IPS-20b (cell line): ENCODE measurements at regions not wholly inside any gene's neighbourhood (a gene's known extent, or its start where the extent isn't known, plus 50 kb on each side); places are given as distances from the start of the nearest gene placed in this dataset.

Experiments used
- H3K27ac ChIP-seq: one replicate; pipeline ENCODE4 v1.5.1; 2013; ENCODE audit warnings: low read length
- H3K27me3 ChIP-seq: 2 replicates; pipeline ENCODE4 v1.6.1; 2013; ENCODE audit warnings: mild to moderate bottlenecking, low read length, inconsistent platforms; ENCODE audit not compliant: insufficient read depth
- H3K36me3 ChIP-seq: 2 replicates; pipeline ENCODE4 v1.6.1; 2013; ENCODE audit warnings: low read depth, mild to moderate bottlenecking, inconsistent platforms, low read length, moderate library complexity; ENCODE audit not compliant: insufficient read depth
- H3K4me1 ChIP-seq: 2 replicates; pipeline ENCODE4 v1.6.1; 2013; ENCODE audit warnings: mild to moderate bottlenecking, control low read depth, inconsistent platforms, low read length, moderate library complexity; ENCODE audit not compliant: insufficient read depth
- H3K4me3 ChIP-seq: 2 replicates; pipeline ENCODE4 v1.5.1; 2013; ENCODE audit warnings: mild to moderate bottlenecking, low read length, inconsistent platforms
- H3K9ac ChIP-seq: 2 replicates; pipeline ENCODE4 v1.6.1; 2013; ENCODE audit warnings: low read depth, mild to moderate bottlenecking, inconsistent platforms, low read length, moderate library complexity
- H3K9me3 ChIP-seq: 2 replicates; pipeline ENCODE4 v1.6.1; 2013; ENCODE audit warnings: mild to moderate bottlenecking, low read depth, low read length, inconsistent platforms; ENCODE audit not compliant: insufficient read depth

- no peak overlapping the region for H3K27ac ChIP-seq
- no peaks in the 10 kb centered on the region for H3K27me3 ChIP-seq
- H3K36me3 ChIP-seq = no peaks in the 10 kb centered on the region
- H3K4me1 ChIP-seq = peaks cover 6% of the 10 kb centered on the region; the same call in 1 of the 2 replicates
- no peaks in the 10 kb centered on the region for H3K9me3 ChIP-seq
- H3K4me3 ChIP-seq = no peak overlapping the region
- H3K9ac ChIP-seq = no peak overlapping the region
Measured at GRCh38 chr6:23177806-23178205, 608.4 kb downstream of the HDGFL1 start.

- no peaks in the 10 kb centered on the region for H3K27me3 ChIP-seq
- no peaks in the 10 kb centered on the region for H3K36me3 ChIP-seq
- H3K27ac ChIP-seq = no peak overlapping the region
- H3K9me3 ChIP-seq = no peaks in the 10 kb centered on the region
- H3K4me3 ChIP-seq = no peak overlapping the region
- H3K9ac ChIP-seq = no peak overlapping the region
- peaks cover 6% of the 10 kb centered on the region; the same call in 1 of the 2 replicates for H3K4me1 ChIP-seq
Measured at GRCh38 chr6:23179994-23180393, 610.6 kb downstream of the HDGFL1 start.

- H3K9ac ChIP-seq = no peak overlapping the region
- peaks cover 6% of the 10 kb centered on the region; the same call in 1 of the 2 replicates for H3K4me1 ChIP-seq
- no peaks in the 10 kb centered on the region for H3K36me3 ChIP-seq
- no peaks in the 10 kb centered on the region for H3K27me3 ChIP-seq
- H3K27ac ChIP-seq = no peak overlapping the region
- no peak overlapping the region for H3K4me3 ChIP-seq
- H3K9me3 ChIP-seq = no peaks in the 10 kb centered on the region
Measured at GRCh38 chr6:23180504-23181293, 611.3 kb downstream of the HDGFL1 start.

DNA sequence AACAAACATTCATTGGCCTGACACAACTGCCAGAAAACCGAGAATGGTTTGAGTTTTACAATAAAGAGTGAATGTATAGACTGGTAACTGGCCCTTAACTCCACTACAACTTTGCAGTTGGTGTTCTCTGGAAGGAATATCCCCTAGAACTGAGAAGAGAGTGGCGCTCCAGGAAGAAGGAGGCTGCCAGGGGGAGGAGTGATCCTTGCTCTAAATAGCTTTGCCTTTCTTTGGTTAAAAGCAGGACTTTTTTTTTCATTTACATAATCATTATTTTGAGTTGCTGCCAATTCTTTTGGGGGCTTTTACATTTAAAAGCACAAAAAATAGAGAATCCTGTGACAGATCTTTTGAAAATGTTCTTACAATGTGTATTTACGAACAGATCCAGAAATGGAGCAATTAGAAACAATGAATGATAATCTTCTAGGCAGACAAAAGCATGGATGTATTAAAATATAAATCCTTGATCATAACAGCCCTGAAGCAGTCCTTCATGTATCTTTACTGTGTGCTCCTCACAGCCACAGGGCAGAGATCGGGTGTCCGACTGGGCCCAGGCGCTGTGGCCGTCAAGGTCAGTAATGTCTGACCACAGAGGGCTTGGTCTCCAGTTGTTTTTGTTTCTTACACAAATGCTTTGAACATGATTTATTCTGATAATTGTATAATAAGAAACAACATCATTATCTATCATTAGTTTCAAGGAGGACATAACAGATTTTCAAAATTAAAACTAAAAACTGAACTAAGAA lies 612.2 kb downstream of the HDGFL1 start:
- no peak overlapping the region for H3K9ac ChIP-seq
- H3K36me3 ChIP-seq = no peaks in the 10 kb centered on the region
- H3K27ac ChIP-seq = no peak overlapping the region
- no peak overlapping the region for H3K4me3 ChIP-seq
- H3K9me3 ChIP-seq = no peaks in the 10 kb centered on the region
- no peaks in the 10 kb centered on the region for H3K27me3 ChIP-seq
- H3K4me1 ChIP-seq = peaks cover 6% of the 10 kb centered on the region; the same call in 1 of the 2 replicates

DNA sequence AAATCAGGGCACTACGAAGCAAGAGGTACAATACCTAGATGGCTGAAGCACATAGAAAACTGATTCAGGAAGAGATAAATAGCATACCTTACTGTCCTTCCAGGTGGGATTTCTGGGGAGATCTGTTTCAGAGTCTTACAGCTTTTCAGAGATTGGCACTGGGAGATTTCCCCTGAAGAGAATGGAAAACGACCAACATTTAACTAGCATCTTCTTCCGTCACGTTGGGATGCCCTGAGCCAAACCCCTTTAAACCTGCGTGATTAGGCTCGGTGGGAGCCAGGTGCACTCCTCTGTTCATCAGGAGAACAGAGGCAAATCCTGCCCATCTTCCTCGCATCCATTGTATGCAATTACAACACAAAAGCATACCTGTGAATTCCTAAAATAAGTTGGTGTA lies 614.5 kb downstream of the HDGFL1 start:
- Histone ChIP-seq H3K4me1 (peaks cover 6% of the 10 kb centered on the region; the same call in 1 of the 2 replicates), H3K4me3 (no peak overlapping the region), H3K9me3 (no peaks in the 10 kb centered on the region), H3K36me3 (no peaks in the 10 kb centered on the region), H3K9ac (no peak overlapping the region), H3K27ac (no peak overlapping the region), H3K27me3 (no peaks in the 10 kb centered on the region)

DNA sequence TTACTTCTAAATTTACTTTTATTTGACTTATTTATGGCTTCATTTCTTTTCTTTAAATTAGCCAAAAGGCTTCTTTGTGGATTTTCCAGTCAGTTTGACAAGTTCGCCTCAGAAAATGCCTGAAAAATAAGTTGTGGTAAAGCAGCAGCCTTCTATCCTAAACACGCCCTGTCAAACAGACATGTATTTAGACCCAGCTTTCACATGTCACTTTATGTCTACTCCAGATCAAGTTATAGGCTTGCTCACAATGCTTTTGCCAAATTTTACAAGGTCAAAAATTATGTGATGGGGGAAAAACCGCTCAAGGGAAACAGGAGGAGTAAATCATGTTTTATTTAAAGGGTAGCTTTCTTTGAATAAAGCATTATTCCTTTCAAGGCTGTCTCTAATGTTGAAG lies 615.0 kb downstream of the HDGFL1 start:
- peaks cover 6% of the 10 kb centered on the region; the same call in 1 of the 2 replicates for H3K4me1 ChIP-seq
- no peak overlapping the region for H3K4me3 ChIP-seq
- no peak overlapping the region for H3K27ac ChIP-seq

DNA sequence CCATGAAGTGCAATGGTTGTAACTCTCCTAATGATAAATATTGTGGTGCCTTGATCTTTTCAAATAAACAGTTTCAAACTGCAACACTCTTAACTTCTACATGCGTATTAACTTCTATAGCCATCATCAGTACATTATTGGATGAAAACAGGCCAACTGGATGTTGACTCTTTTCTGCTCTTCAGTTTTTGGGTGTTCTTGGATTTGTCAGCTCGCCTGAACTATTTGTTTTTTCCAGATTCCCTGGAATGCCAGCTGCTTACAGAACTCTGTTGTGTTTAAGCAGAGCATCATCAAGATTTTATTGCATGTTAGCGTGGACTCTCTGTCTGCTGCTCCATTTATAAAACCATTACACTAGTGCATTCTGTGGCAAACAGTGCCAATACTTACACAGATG lies 626.1 kb downstream of the HDGFL1 start:
- Histone ChIP-seq H3K4me3 (no peak overlapping the region), H3K27ac (no peak overlapping the region), H3K9me3 (no peaks in the 10 kb centered on the region), H3K36me3 (no peaks in the 10 kb centered on the region), H3K4me1 (no peaks in the 10 kb centered on the region), H3K27me3 (no peaks in the 10 kb centered on the region), H3K9ac (no peak overlapping the region)

More for the DNA sequence above, 615.0 kb downstream of the HDGFL1 start:
- H3K36me3 ChIP-seq = no peaks in the 10 kb centered on the region
- H3K9ac ChIP-seq = no peak overlapping the region
- H3K9me3 ChIP-seq = no peaks in the 10 kb centered on the region
- no peaks in the 10 kb centered on the region for H3K27me3 ChIP-seq

GRCh38 chr6:23199541-23199940 lies 630.2 kb downstream of the HDGFL1 start:
- H3K27ac ChIP-seq = no peak overlapping the region
- no peaks in the 10 kb centered on the region for H3K27me3 ChIP-seq
- H3K4me3 ChIP-seq = no peak overlapping the region
- H3K9ac ChIP-seq = no peak overlapping the region
- no peaks in the 10 kb centered on the region for H3K4me1 ChIP-seq
- no peaks in the 10 kb centered on the region for H3K36me3 ChIP-seq
- H3K9me3 ChIP-seq = no peaks in the 10 kb centered on the region

DNA sequence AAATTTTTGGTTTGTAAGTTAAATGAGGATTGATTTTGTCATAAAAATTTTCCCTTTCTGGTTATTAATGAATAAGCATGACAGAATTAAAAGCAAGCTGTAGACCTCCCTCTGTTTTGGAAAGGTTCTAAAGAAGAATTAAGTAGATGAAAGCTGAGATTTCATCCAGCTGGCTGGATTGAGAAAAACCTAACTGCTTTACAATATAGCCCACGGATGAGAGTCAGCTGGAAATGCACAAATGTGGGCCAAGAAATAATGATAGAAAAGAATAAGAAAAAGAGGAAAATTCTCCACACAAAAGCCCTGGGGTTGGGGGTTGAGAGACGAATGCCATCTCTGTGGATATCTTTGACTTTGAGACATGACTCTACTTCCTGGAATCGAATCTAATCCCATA lies 631.6 kb downstream of the HDGFL1 start:
- Histone ChIP-seq H3K36me3 (no peaks in the 10 kb centered on the region), H3K27ac (no peak overlapping the region), H3K9ac (no peak overlapping the region), H3K4me1 (no peaks in the 10 kb centered on the region), H3K9me3 (no peaks in the 10 kb centered on the region), H3K4me3 (no peak overlapping the region), H3K27me3 (no peaks in the 10 kb centered on the region)

GRCh38 chr6:23202207-23202606 lies 632.8 kb downstream of the HDGFL1 start:
- no peaks in the 10 kb centered on the region for H3K9me3 ChIP-seq
- H3K9ac ChIP-seq = no peak overlapping the region
- no peaks in the 10 kb centered on the region for H3K4me1 ChIP-seq
- no peak overlapping the region for H3K4me3 ChIP-seq
- H3K36me3 ChIP-seq = no peaks in the 10 kb centered on the region
- no peak overlapping the region for H3K27ac ChIP-seq
- H3K27me3 ChIP-seq = no peaks in the 10 kb centered on the region

- Histone ChIP-seq H3K4me1 (no peaks in the 10 kb centered on the region), H3K9me3 (peaks cover 13% of the 10 kb centered on the region), H3K27me3 (no peaks in the 10 kb centered on the region), H3K9ac (no peak overlapping the region), H3K36me3 (no peaks in the 10 kb centered on the region), H3K27ac (no peak overlapping the region), H3K4me3 (no peak overlapping the region)
Measured at GRCh38 chr6:23212398-23212797, 643.0 kb downstream of the HDGFL1 start.

DNA sequence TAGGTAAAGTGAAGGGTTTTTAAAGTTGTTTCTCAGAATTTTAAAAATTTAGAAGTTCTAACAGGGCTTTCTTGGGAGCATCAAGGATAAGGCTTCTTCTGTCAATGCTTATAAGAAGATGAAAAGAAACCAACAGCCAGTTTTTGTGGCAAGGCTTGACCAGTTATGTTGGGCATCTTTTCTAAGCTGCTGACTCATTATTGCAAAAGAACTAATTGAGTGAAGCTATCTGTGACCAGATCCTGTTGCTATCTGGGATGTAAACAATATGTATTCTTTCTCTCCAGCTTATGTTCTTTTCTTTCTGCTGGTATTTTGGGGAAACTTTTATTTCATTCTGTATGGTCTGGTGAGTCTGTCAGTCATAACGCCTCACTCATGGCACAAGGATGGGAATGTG lies 643.8 kb downstream of the HDGFL1 start:
- Histone ChIP-seq H3K9me3 (0 out of 2 replicates have a peak, but pooled peaks cover 7% of the 10 kb centered on the region), H3K36me3 (no peaks in the 10 kb centered on the region), H3K9ac (no peak overlapping the region), H3K4me3 (no peak overlapping the region), H3K27ac (no peak overlapping the region), H3K27me3 (no peaks in the 10 kb centered on the region), H3K4me1 (no peaks in the 10 kb centered on the region)
